DMS114 treated with DMSO at 0.1 percent for 48 hours (cell line): ENCODE measurements at regions not wholly inside any gene's neighbourhood (a gene's known extent, or its start where the extent isn't known, plus 50 kb on each side); places are given as distances from the start of the nearest gene placed in this dataset.

Source experiments
- DNase-seq: peaks from one replicate; lab custom pipeline; 2025; ENCODE audit not compliant: unreplicated experiment; lab: John Stamatoyannopoulos, UW

DNA sequence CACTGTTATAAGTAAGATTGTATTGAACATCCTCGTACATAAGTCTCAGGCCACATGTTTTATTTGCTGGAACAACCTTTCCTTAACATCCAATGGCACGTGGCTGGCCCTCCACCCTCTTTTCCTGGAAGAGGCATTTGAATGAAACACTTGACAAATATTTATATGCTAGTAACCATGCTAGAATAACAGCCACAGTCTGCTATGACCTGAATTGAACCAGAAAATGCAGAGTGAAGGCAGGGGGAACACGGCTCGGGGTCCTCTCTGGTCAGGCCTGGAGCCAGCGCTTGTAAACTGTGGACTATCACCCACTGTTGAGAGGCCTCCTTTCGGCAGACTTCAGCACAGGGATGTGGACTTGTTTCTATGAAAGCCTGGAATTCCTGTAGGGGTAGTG lies 198.2 kb upstream of the COPS8 start:
- DNase-seq, result no peak

DNA sequence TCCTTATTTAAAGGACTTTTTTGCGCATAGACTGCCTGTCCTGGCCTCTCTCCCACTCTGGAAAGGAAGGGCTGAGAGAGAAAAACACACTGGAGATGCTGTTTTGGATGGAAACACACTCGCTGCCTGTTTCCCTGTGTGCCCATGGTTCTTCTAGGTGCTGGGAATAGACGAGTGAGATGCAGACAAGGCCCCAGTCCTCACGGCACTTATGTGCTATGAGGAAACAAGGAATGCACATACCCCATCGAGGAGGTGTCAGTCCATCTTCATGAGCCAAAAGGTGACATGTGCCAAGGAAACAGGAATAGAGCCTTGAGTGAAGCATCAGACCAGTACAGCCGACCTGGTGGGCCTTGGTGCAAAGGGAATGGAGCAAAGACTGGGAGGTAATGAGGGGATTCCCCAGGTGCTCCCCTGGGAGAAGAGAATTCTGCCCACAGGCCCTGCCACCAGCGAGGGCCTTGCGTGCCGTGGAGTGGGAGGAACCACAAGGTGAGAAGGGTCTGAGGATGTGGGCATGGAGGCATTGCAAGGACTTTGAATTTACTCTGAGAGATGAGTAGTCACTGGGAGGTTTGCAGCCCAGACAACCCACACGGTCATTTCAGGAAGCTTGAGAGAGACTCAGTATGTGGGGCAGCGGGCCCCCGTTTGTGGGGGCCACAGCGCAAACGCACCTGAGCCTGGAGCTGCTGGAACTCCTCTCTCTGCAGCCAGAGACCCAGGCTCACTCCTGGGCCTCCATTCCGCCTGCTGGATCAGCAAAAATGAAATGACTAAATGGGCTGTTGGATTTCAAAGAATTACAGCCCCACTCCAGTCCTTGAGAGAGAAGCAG lies 197.5 kb upstream of the COPS8 start:
- DNase-seq, result no peak

DNA sequence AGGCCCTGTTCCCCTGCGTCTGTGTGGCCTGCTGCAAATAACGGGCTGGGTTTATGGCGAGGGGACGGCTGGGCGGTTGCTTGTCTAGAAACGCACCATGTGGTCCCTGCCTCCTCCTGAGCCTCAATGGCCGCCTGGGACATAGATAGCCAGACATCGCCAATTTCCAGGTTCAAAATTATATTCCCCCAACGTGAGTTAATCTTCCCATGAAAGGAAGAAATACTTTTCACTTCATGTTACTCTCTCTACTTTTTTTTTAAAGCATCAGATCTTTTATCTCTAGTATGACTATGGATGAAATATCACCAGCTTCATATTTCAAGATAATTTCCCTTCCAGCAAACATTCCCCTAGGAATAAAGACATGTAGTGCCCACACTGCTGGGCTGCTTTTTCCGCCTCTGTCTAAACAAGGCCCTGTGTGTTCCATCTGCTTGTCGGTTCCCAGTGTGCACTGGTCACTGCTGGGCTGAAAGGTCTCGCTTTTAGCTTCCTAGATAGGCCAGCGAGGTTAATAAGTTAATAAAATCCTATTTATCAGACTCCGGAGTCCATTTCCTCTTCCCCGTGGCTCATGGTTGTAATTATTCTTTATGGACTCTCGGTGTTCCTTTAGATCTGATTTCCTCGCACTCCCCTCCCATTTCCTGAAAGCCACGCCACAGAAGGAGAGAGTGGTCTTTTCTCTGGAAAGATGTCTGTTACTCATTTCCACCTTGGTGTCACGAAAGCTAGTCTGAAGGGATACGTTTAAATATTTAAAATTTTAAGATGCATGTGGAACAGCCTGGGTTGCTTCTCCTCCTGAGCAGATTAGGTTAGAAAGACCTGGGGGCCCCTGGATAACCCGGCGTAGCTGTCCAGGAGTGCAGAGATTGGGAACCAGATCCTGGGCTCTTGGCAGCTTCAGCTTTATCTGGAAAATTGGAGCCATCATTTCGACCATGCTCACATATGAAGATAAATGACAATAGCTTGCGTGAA lies 196.6 kb upstream of the COPS8 start:
- DNase-seq, result no peak

DNA sequence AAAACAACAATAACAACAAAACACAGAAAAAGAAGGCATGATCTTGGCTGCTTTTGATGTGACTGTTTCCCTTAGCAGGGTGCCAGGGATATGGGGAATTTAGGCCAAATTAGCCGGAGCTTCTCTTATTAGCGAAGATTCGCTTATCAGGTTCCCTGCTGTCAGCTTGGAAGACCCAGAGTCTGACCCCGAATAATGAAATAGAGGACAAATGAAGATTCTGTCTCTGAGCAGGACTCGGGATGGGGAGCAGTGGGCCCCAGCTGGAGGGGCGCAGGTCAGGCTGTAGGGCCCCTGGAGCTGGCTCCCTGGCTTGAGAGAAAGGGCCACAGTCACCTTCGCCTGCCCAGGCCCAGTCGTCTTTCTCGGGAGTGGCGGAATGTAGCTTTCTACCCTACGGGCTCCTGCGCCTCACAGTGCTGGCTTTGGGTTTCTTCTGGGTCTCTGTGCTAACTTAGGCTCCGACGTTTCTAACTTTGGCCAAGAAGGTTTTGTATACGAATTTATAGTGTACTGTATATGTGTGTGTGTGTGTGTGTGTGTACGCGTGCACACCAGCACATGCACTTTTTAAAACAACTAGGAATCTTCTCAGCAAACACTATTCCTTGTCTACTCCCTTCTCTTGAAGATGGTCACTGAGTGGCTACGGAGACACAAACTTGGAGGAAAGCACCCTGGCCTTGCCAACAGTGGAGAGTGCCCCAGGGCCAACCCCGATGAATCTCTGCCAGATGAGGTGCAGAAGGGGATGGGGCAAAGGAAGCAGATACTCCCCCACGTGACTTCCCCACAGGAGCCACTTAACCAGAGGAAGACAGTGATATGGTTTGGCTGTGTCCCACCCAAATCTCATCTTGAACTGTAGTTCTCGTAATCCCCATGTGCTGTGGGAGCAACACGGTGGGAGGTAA lies 195.6 kb upstream of the COPS8 start:
- no peak for DNase-seq

DNA sequence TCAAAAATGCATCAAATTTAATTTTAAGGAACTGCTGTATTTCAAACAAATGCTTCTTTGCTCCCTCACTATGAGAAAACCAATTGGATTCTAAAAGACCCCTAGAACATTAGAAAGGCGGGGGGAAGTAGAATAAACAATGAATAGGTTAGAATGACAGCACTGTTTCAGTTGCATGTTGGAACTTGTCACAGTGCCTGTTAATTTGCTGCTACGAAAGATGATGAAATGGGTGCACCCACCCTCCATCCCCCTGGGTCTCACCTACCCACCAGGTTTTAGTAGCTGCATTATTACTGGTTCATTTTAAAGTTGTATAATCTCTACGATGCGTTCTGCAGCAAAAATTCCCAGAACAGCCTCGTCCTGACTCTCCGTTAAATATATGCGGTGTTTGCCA lies 193.0 kb upstream of the COPS8 start:
- DNase-seq, result no peak

DNA sequence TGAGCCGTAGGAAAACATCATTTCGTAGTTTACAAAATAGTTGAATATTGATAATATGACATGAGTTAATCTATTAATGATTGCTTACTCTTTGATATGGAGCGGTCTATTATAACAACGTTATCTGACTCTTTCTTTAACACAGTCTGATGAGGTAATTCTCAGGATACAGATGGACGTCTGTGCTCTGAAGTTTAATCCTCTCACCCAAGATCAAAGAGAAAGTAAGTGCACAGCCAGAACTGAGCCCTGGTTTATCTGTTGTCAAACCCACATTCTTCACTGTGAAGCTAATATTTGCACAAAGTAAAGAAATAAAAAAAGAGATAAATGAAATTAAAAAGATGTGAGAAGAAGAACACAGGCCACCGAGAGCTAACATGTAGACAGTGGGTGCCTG lies 190.9 kb upstream of the COPS8 start:
- DNase-seq, result no peak

DNA sequence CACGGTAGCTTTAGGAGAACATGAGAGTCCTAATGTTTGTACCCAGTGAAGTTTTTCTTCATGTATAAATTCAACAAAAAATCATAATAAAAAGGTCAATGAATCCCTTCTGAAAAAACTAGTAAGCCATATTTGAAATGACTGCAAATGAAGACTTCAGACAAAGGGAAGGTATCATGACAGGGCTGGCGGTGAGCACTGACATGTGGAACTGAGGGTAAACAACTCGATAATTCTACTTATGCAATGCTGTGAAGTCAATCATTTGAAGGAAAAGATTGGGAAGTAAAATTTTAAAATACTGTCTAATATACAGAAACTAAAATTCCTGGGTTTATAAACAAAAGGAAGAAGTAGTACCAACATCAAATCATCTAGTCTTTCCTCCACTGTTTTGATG lies 190.2 kb upstream of the COPS8 start:
- no peak for DNase-seq

DNA sequence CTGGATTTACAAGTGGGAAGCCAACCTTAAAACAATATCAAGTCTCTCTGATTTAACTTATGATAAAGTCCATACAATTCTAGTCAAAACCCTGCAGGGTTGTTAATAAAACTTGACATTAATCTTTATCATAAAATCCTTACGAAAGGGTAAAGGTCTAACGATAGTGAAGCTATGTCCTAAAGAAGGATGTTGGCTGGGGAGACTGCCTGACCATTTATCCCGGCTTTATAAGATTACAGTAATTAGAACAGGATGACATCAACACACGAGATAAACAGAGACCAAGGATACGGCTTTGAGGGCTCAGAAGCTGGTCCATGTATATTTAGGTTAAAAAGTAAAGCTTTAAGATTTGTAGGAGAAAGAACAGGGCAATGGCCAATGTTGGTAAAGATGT lies 189.0 kb upstream of the COPS8 start:
- no peak for DNase-seq

DNA sequence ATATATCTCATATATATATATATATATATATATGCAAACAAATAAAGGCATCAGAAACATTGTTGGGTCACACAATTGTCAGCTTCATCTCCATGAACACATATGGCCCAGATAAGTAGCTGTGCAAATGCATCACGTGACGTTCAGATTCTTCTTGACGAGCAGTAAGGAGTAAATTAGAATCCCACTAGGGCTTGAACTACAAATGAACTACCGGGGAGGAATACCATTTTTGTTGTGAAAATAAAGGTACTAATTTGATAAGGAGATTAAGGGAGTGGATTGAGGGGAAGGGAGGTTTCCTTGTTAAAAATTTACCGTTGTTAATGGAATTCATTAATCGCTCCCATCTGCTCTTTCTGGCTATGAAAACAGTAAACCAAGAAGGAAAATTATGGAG lies 186.5 kb upstream of the COPS8 start:
- DNase-seq, result no peak

DNA sequence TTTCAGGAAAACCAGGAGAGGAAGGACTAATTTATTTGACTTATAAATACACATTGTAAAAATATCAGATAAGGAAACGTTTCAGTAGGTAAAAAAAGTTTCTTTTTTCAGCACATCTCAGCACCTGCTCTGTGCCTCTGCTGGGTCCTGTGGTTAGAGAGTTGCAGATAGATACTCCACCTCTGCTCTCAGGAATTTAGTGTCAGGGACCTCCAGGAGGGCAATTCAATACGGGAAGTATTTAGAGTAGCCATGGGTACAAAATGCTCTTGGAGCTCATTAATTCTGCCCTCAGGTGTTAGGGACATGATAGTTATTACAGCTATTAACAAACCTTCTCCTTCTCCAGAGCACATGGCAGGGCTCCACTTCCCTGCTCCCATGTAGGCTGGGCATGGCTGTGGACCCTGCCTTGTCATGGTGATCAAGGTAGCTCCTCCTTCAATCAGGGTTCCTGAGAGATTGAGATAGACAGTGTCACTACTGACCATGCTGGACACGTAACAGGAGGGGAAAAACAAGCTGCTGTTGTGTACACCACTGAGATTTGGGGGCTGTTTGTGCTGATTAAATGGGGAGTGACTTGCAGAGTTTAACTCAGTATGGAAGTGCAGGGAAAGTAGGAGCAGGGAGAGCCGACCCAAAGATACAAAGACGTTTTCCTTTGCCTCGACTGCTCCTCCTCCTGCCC lies 185.6 kb upstream of the COPS8 start:
- no peak for DNase-seq

DNA sequence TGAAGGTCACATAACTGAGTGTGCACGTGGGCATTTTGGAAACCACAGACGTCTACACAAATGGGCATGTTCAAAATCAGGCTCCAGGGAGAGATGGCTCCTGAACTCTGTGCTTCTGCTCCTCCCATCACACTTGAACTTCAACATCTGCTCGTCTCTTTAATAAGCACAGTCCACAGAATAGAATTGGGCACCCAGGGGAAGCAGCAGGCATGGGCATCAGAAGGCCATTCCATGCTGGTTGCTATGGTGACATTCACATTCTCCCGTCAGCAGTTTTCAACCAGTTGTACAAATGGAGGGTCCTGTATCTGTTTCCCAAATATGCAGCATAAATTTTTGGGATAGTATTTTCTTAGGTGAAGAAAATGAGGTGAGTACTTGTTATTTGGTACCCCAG lies 183.7 kb upstream of the COPS8 start:
- DNase-seq, result no peak

DNA sequence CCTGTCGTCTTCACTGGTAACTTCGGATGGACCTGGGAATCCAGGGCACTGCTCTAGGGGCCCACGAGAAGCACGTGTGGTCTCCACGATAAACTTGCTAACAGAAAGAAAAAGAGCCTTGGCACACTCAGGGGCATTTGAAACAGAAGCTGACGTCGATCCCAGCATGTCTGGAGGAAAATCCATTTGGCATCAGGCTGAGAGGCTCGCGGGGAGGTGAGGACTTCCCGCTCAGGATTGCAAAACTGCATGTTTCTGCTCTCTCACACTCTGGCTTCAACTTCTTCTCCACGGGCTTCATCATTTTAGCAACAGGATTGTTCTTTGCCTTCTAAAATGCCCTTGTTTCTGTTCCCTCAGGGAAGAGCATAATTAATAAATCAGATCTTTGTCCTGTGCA lies 181.7 kb upstream of the COPS8 start:
- DNase-seq, result no peak

DNA sequence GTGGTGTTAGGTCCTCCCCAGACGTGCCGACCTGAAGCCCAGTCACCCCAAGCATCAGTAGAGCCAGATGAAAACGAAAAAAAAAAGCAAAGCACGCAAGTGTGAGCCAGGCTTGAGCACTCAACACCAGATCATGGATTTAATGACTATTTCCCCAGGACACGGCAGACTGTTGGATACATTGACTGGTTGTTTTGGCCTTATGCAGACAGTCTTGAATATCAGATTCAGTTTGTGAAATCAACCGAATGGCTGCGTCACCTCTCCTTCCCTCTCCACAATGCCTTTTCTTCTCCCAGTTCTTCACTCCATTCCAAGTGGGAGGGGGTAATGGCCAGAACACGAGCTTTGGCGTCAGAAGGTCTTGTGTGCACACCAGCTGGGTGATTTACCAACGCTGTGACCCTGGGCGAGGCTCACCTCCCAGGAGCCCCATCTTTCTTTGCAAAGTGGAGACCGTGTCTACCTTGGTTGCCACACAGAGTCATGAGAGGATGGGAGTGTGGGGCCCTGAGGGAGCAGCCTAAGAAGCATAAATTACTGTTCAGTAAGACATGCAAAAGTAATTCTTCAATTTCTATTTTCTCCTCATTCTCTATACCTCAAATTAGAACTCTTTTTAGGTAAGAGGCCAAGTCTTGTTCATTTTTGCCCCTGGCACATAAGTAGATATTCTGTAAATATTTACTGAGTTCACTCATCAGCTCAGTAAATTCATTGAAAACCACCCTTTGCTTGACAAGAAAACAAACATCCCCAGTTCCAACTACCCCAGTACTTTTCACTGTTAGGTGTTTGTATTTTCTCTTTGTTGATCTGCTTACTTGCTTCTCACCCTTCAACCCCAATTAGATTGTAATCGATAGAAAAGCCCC lies 181.1 kb upstream of the COPS8 start:
- DNase-seq, result no peak

DNA sequence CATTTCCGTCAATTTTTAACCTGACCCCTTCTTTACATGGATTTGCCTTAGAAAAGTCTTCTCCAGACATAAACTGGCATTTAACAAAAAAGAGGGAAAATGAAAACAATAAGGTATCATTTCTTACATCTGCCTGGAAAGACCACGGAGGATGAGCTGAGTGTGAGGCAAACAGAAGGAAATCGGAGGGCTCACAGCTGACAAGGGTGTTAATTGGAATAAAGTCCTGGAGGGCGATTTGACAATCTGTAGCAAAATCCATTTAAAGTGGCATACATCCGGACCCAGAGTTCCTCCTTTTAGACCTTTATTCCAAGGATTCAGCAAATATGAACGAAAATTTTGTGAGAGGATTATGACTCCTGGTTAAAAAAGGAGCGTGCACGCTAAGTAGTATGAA lies 179.7 kb upstream of the COPS8 start:
- no peak for DNase-seq

DNA sequence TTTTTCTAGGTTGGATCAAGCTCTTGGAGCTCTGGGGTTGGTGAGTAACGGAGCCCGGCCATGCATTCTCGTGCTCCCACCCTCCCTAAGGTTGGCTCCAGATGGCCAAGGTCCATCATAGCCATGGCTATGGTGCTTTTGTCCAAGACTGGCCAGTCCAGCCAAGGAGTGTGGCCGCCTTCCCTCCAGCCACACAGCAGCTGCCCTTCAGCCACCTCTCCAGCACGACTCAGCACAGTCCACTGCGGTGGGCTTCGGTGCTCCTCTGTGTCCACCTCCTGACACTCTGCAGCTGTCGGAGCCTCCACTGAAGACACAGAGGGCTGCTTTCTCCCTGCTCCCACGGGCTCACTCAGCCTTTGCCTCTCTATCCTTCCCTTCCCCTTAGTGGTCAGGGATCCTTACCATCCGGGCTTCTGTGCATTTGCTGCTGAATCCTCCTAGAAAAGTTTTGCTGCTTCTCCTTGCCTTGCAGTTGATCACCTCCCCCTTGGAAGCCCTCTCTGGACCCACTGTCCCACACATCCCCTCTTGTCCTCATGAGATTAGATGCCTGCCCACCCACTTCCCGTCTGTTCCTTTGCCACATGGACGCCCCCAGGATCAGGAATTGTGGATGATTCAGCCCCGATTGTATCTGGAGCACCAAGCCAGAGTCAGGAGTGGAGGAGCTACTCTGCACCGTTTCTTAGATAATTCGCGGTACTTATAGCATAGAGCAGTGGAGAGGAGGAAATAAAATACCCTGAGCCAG lies 177.1 kb upstream of the COPS8 start:
- DNase-seq, result no peak

DNA sequence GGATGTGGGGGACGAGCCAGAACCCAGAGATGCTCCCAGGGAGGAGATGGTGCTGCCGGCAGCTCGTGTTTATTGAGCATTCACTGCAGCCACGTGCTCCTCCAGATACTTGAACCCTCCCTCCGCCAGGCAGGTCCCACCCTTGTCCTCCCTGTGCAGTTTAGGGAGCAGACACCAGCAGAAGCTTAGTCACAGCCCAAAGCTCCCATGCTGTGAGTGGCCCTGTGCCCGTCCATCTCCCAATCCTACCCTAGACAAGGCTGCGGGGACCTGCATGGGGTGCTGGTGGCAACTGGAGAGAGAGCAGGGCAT lies 176.5 kb upstream of the COPS8 start:
- DNase-seq, result no peak

DNA sequence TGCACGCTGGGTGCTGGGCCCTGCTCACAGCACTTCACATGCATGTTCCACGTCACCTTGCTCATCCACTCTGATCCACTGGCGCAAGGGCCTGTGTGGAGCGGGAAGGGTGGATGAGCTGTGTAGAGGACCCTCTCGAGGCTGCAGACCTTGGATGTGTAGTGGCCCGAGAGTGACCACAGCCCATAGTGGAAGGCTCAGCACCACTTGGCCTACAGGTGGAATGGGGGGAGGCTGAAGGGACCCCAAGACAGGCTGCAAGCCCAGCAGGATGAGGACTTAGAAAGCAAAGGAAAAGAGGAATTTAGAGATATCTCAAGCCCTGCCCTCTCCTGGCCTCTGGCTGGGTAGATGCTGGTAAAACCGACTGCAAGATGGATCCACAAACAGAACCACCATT lies 175.9 kb upstream of the COPS8 start:
- DNase-seq, result no peak

DNA sequence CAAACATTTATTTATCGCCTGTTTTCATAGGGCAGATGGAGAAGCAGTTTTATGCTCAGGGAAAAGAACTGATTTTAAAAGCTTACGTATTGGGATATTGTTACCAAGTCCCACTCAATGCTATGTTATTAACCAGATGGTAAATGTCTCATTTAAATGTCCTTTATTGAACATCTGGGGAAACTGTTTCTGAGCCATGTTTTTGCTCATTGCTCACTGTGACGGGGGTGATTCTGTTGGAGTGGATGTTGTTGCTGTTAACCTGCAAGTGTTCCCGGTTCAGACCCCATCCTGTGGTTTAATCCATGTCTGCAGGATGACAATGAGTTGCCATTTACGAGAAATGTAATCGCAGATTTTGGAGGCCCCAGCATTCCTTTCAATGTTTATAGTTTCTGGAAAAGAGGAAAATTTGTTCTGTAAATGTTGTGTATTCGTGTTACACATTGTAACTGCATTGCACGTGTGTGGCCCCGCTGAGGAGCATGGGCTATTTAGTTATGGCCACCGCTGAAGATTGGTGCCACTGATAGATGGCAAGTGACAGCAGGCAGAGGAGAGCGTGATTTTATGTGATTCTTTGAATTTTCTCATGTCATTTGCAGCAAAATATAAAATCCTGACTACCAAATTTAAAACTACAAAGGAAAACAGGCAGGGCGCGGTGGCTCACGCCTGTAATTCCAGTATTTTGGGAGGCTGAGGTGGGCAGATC lies 174.8 kb upstream of the COPS8 start:
- no peak for DNase-seq
